H1 (cell line): ENCODE measurements at regions not wholly inside any gene's neighbourhood (a gene's known extent, or its start where the extent isn't known, plus 50 kb on each side); places are given as distances from the start of the nearest gene placed in this dataset.

Experiments used
- CTCF ChIA-PET: fragments of 300-600 bp; sonication (Branson Sonifier 250); formaldehyde crosslinking; loops from one replicate; lab custom pipeline; 2021; ENCODE audit not compliant: partially characterized antibody; lab: Charles Lee
- POLR2A ChIA-PET: fragments of 300-600 bp; sonication (Branson Sonifier 250); formaldehyde crosslinking; loops from one replicate; lab custom pipeline; 2021; ENCODE audit warnings: inconsistent platforms; ENCODE audit not compliant: partially characterized antibody; lab: Charles Lee
- DNase-seq, 2 experiments: peaks; one replicate each; pipeline versions ENCODE4 v3.0.0 to v3.0.0-alpha.2; 2010 to 2022; ENCODE audit warnings: low spot score in 2 of 2, low read depth in 1 of 2, mixed read lengths in 1 of 2
- FAIRE-seq: peaks from 2 replicates; lab custom pipeline; 2011; peaks lifted over from hg19 to GRCh38; lab: Jason Lieb, UNC
- H2AFZ ChIP-seq: 2 replicates; pipeline ENCODE4 v1.8.1; 2012; ENCODE audit warnings: low read length, inconsistent platforms
- H2AK5ac ChIP-seq: 2 replicates; pipeline ENCODE4 v1.6.1; 2013; ENCODE audit warnings: low read depth, low read length
- H2BK120ac ChIP-seq: replicated peaks from 2 replicates; pipeline ENCODE3; 2013; ENCODE audit warnings: low read depth, low read length, inconsistent platforms
- H2BK12ac ChIP-seq: 2 replicates; pipeline ENCODE4 v1.6.1; 2013; ENCODE audit warnings: low read depth, low read length
- H2BK15ac ChIP-seq: 2 replicates; pipeline ENCODE4 v1.6.1; 2013; ENCODE audit warnings: low read length
- H2BK20ac ChIP-seq: 2 replicates; pipeline ENCODE4 v1.6.1; 2013; ENCODE audit warnings: low read length
- H2BK5ac ChIP-seq: 2 replicates; pipeline ENCODE4 v1.6.1; 2013; ENCODE audit warnings: low read depth, low read length
- H3K14ac ChIP-seq: 2 replicates; pipeline ENCODE4 v1.6.1; 2013; ENCODE audit warnings: inconsistent platforms; ENCODE audit not compliant: insufficient read length
- H3K18ac ChIP-seq: 2 replicates; pipeline ENCODE4 v1.6.1; 2013; ENCODE audit warnings: low read length; ENCODE audit errors: extremely low read depth
- H3K23ac ChIP-seq: 2 replicates; pipeline ENCODE4 v1.6.1; 2013; ENCODE audit warnings: inconsistent platforms; ENCODE audit not compliant: insufficient read length
- H3K23me2 ChIP-seq: 2 replicates; pipeline ENCODE4 v1.6.1; 2013; ENCODE audit warnings: low read depth, low read length
- H3K27ac ChIP-seq: 2 replicates; pipeline ENCODE4 v1.6.1; 2011; ENCODE audit warnings: low read depth, low read length, inconsistent platforms
- H3K27me3 ChIP-seq, 4 experiments: replicated peaks in 1 of 4; 1 replicate in 1 of 4; 2 replicates in 3 of 4; pipeline versions ENCODE4 v1.6.1 to v1.8.1; 2011 to 2013; ENCODE audit warnings: low read length in 3 of 4, mild to moderate bottlenecking in 3 of 4, inconsistent platforms in 2 of 4, mixed read lengths in 2 of 4, moderate library complexity in 1 of 4; ENCODE audit not compliant: control insufficient read depth in 3 of 4, insufficient read depth in 3 of 4; ENCODE audit errors: extremely low read depth in 1 of 4
- H3K36me3 ChIP-seq, 4 experiments: 2 replicates each; pipeline versions ENCODE4 v1.6.1 to v1.8.1; 2011 to 2013; ENCODE audit warnings: mild to moderate bottlenecking in 4 of 4, low read length in 3 of 4, moderate library complexity in 2 of 4, control low read depth in 1 of 4, inconsistent platforms in 1 of 4; ENCODE audit not compliant: insufficient read depth in 4 of 4, control insufficient read depth in 2 of 4
- H3K4ac ChIP-seq: replicated peaks from 2 replicates; pipeline ENCODE3; 2013; ENCODE audit warnings: low read length, low read depth, mixed read lengths, inconsistent platforms; ENCODE audit not compliant: insufficient read length
- H3K4me1 ChIP-seq, 4 experiments: replicated peaks in 1 of 4; 1 replicate in 1 of 4; 2 replicates in 3 of 4; pipeline versions ENCODE4 v1.6.1 to v1.8.1; 2011 to 2013; ENCODE audit warnings: low read length in 3 of 4, inconsistent platforms in 2 of 4, mixed read lengths in 1 of 4; ENCODE audit not compliant: insufficient read depth in 4 of 4, control insufficient read depth in 3 of 4
- H3K4me2 ChIP-seq, 2 experiments: 2 replicates each; pipeline versions ENCODE4 v1.6.1 to v1.8.1; 2011 to 2013; ENCODE audit warnings: low read depth in 2 of 2, low read length in 2 of 2, control low read depth in 1 of 2, inconsistent platforms in 1 of 2, mild to moderate bottlenecking in 1 of 2; ENCODE audit not compliant: insufficient read depth in 1 of 2
- H3K4me3 ChIP-seq, 4 experiments: fragments of 200-600, 300-600 bp in 1 of 4; sonication (generic), shearing (Covaris generic), sonication (Bioruptor Twin) in 1 of 4; 2 replicates each; pipeline versions ENCODE4 v1.5.1 to v1.8.1; 2011 to 2016; ENCODE audit warnings: low read length in 4 of 4, low read depth in 3 of 4, control low read depth in 2 of 4, inconsistent platforms in 2 of 4, mild to moderate bottlenecking in 2 of 4, mixed read lengths in 1 of 4, moderate library complexity in 1 of 4; ENCODE audit not compliant: insufficient read depth in 2 of 4; ENCODE audit errors: extremely low read depth in 1 of 4
- H3K56ac ChIP-seq: replicated peaks from 2 replicates; pipeline ENCODE3; 2013; ENCODE audit warnings: low read depth, mild to moderate bottlenecking, mixed read lengths, low read length, inconsistent platforms; ENCODE audit not compliant: insufficient read length
- H3K79me1 ChIP-seq: 2 replicates; pipeline ENCODE4 v1.6.1; 2013; ENCODE audit warnings: low read depth, low read length, control low read depth
- H3K79me2 ChIP-seq, 2 experiments: 2 replicates each; pipeline versions ENCODE4 v1.6.1 to v1.8.1; 2012 to 2013; ENCODE audit warnings: low read length in 2 of 2, mild to moderate bottlenecking in 2 of 2, inconsistent platforms in 1 of 2; ENCODE audit not compliant: insufficient read depth in 2 of 2, control insufficient read depth in 1 of 2
- H3K9ac ChIP-seq, 4 experiments: replicated peaks in 1 of 4; 1 replicate in 1 of 4; 2 replicates in 3 of 4; pipeline versions ENCODE4 v1.6.1 to v1.8.1; 2011 to 2013; ENCODE audit warnings: low read depth in 3 of 4, low read length in 3 of 4, control low read depth in 2 of 4, mild to moderate bottlenecking in 2 of 4, moderate library complexity in 2 of 4, inconsistent platforms in 1 of 4; ENCODE audit errors: extremely low read depth in 1 of 4
- H3K9me3 ChIP-seq, 2 experiments: 2 replicates each; pipeline versions ENCODE4 v1.6.1 to v1.8.1; 2012 to 2013; ENCODE audit warnings: mild to moderate bottlenecking in 2 of 2, moderate library complexity in 2 of 2, control low read depth in 1 of 2, inconsistent platforms in 1 of 2, low read depth in 1 of 2, low read length in 1 of 2, mixed read lengths in 1 of 2; ENCODE audit not compliant: insufficient read depth in 2 of 2
- H4K20me1 ChIP-seq, 2 experiments: replicated peaks in 1 of 2; 2 replicates each; pipeline versions ENCODE3 to v1.8.1; 2011 to 2013; ENCODE audit warnings: inconsistent platforms in 2 of 2, low read length in 2 of 2, mild to moderate bottlenecking in 1 of 2; ENCODE audit not compliant: insufficient read depth in 2 of 2, control insufficient read depth in 1 of 2
- H4K5ac ChIP-seq: 2 replicates; pipeline ENCODE4 v1.6.1; 2013; ENCODE audit warnings: low read length, low read depth, mixed read lengths, inconsistent platforms; ENCODE audit not compliant: insufficient read length
- H4K8ac ChIP-seq: 2 replicates; pipeline ENCODE4 v1.8.0; 2013; ENCODE audit warnings: mild to moderate bottlenecking, moderate library complexity, low read length, inconsistent platforms; ENCODE audit not compliant: insufficient read depth; ENCODE audit errors: extremely low read depth
- H4K91ac ChIP-seq: replicated peaks from 2 replicates; pipeline ENCODE3; 2013; ENCODE audit warnings: low read length, mixed read lengths, inconsistent platforms; ENCODE audit not compliant: insufficient read length
- BACH1 ChIP-seq: IDR thresholded peaks from 2 replicates; pipeline ENCODE4 v1.6.1; 2012; ENCODE audit warnings: low read length, improper control_type of control experiment
- WGBS, 2 experiments: shearing (Covaris generic) in 1 of 2; methylation state at CpG; one replicate each; pipeline versions ENCODE4 v1.1.6 to v1.1.7; 2013 to 2015; ENCODE audit warnings: low lambda C conversion rate in 2 of 2, mixed read lengths in 2 of 2, inconsistent platforms in 1 of 2, low coverage in 1 of 2, missing lambda C conversion rate in 1 of 2; ENCODE audit not compliant: insufficient replicate concordance in 2 of 2, insufficient coverage in 1 of 2, insufficient read length in 1 of 2; ENCODE audit errors: extremely low coverage in 1 of 2, missing lambda C conversion rate in 1 of 2; 5-methylcytosine and 5-hydroxymethylcytosine counted together

GRCh38 chr2:107091163-107091864 lies 205.3 kb upstream of the ST6GAL2 start:
- Histone ChIP-seq H3K36me3 (no peaks in the 10 kb centered on the region), H3K79me1 (no peaks in the 10 kb centered on the region), H3K79me2 (no peaks in the 10 kb centered on the region), H3K18ac (no peak overlapping the region), H2BK15ac (no peak overlapping the region), H3K4me2 (no peak overlapping the region), H2BK12ac (no peak overlapping the region), H3K23me2 (no peaks in the 10 kb centered on the region), H3K14ac (no peak overlapping the region), H4K91ac (no peak overlapping the region), H3K4me1 (no peaks in the 10 kb centered on the region), H3K9me3 (no peaks in the 10 kb centered on the region), H2AFZ (no peak overlapping the region; the same call in 1 of the 2 replicates), H2BK120ac (no peak overlapping the region), H2BK5ac (no peak overlapping the region), H3K4me3 (no peak overlapping the region), H3K27me3 (no peaks in the 10 kb centered on the region), H2BK20ac (no peak overlapping the region), H3K27ac (no peak overlapping the region), H4K8ac (no peak overlapping the region), H3K56ac (no peak overlapping the region), H3K9ac (no peak overlapping the region), H3K23ac (no peak overlapping the region), H2AK5ac (no peak overlapping the region), H4K5ac (no peak overlapping the region), H3K4ac (no peak overlapping the region), H4K20me1 (no peaks in the 10 kb centered on the region)
- FAIRE-seq: no peak
- CTCF ChIA-PET: no interaction called here
- POLR2A ChIA-PET: no interaction called here
- WGBS, 2 experiments: 92% methylated on average over 7 of the region's 7 CpGs; no CpG with 5 or more reads in 1 of the 2 experiments
- no peak for DNase-seq
- TF ChIP-seq BACH1: no peak
